K562 (cell line): ENCODE measurements at regions not wholly inside any gene's neighbourhood (a gene's known extent, or its start where the extent isn't known, plus 50 kb on each side); places are given as distances from the start of the nearest gene placed in this dataset.

ENCODE experiments used
- ATAC-seq: fragments of 200-7000 bp; cut with Tn5 transposase; 3 replicates; pipeline ENCODE4 v1.9.1; 2020; ENCODE audit warnings: moderate library complexity
- BruUV-seq: library from RNA; stranded (reverse); fragments of 400-500 nt; replicated peaks from 2 replicates; lab custom pipeline; 2021; lab: Mats Ljungman, UMichigan
- CTCF ChIA-PET: fragments of 300-600 bp; formaldehyde crosslinking; extraction: SDS; loops from one replicate; lab custom pipeline; 2021; ENCODE audit warnings: low intra/inter-chr PET ratio; lab: Yijun Ruan, JAX
- POLR2A ChIA-PET: fragments of 300-600, 350-650 bp; sonication (Branson Sonifier 250); formaldehyde crosslinking; extraction: SDS; loops from one replicate; lab custom pipeline; 2021; ENCODE audit warnings: antibody characterized with exemption, inconsistent platforms; lab: Yijun Ruan, JAX
- DNase-seq, 4 experiments: peaks; one replicate each; pipeline versions ENCODE4 v3.0.0 to v3.0.0-alpha.2; 2011 to 2018; ENCODE audit warnings: low spot score in 3 of 4, mixed read lengths in 3 of 4; ENCODE audit errors: extremely low read depth in 1 of 4
- FAIRE-seq: peaks from 2 replicates; lab custom pipeline; 2011; peaks lifted over from hg19 to GRCh38; lab: Jason Lieb, UNC
- H2AFZ ChIP-seq: 2 replicates; pipeline ENCODE4 v1.6.0; 2011; ENCODE audit warnings: low read depth, low read length, control low read depth, inconsistent platforms
- H3K27ac ChIP-seq: fragments of 200-600 bp; 3 replicates; pipeline ENCODE4 v1.8.0; 2011; ENCODE audit warnings: low read depth, mild to moderate bottlenecking, control low read depth, inconsistent platforms, low read length, moderate library complexity, mixed read lengths; ENCODE audit errors: extremely low read depth
- H3K27me3 ChIP-seq, 2 experiments: fragments of 300-600 bp in 1 of 2; 2 replicates in 1 of 2; 3 replicates in 1 of 2; pipeline versions ENCODE4 v1.6.0 to v1.8.0; 2011; ENCODE audit warnings: inconsistent platforms in 2 of 2, low read length in 2 of 2, mild to moderate bottlenecking in 1 of 2, mixed read lengths in 1 of 2, moderate library complexity in 1 of 2; ENCODE audit not compliant: control insufficient read depth in 2 of 2, insufficient read depth in 2 of 2
- H3K36me3 ChIP-seq: fragments of 300-600 bp; 3 replicates; pipeline ENCODE4 v1.8.0; 2011; ENCODE audit warnings: mild to moderate bottlenecking, low read length, inconsistent platforms; ENCODE audit not compliant: control insufficient read depth, insufficient read depth
- H3K4me1 ChIP-seq, 2 experiments: fragments of 200-600 bp in 1 of 2; replicated peaks in 1 of 2; 2 replicates in 1 of 2; 3 replicates in 1 of 2; pipeline versions ENCODE4 v1.5.1 to v1.8.0; 2011; ENCODE audit warnings: inconsistent platforms in 2 of 2, low read length in 2 of 2, mild to moderate bottlenecking in 1 of 2, mixed read lengths in 1 of 2, moderate library complexity in 1 of 2; ENCODE audit not compliant: control insufficient read depth in 2 of 2, insufficient read depth in 2 of 2
- H3K4me2 ChIP-seq: 2 replicates; pipeline ENCODE4 v1.6.1; 2011; ENCODE audit warnings: low read length, control low read depth, inconsistent platforms, mixed read lengths; ENCODE audit not compliant: insufficient read depth
- H3K4me3 ChIP-seq: fragments of 200-600 bp; sonication (generic), shearing (Covaris generic); 2 replicates; pipeline ENCODE4 v1.5.1; 2016; ENCODE audit warnings: control low read depth, inconsistent platforms
- H3K79me2 ChIP-seq: fragments of 200-600 bp; 3 replicates; pipeline ENCODE4 v1.8.0; 2011; ENCODE audit warnings: low read length, inconsistent platforms; ENCODE audit not compliant: control insufficient read depth, insufficient read depth
- H3K9ac ChIP-seq, 2 experiments: 2 replicates each; pipeline versions ENCODE4 v1.6.0 to v1.6.1; 2011; ENCODE audit warnings: low read depth in 2 of 2, low read length in 2 of 2, control low read depth in 1 of 2, inconsistent platforms in 1 of 2, mild to moderate bottlenecking in 1 of 2, mixed read lengths in 1 of 2; ENCODE audit not compliant: insufficient read depth in 1 of 2
- H3K9me1 ChIP-seq: one replicate; pipeline ENCODE4 v1.6.0; 2011; ENCODE audit warnings: inconsistent platforms, mild to moderate bottlenecking, low read length, moderate library complexity; ENCODE audit not compliant: control insufficient read depth, insufficient read depth
- H3K9me3 ChIP-seq: replicated peaks from 2 replicates; pipeline ENCODE4 v1.5.1; 2011; ENCODE audit warnings: low read depth, low read length, inconsistent platforms; ENCODE audit not compliant: control insufficient read depth, insufficient read depth
- H4K20me1 ChIP-seq: replicated peaks from 2 replicates; pipeline ENCODE4 v1.6.1; 2011; ENCODE audit warnings: low read length, inconsistent platforms, mixed read lengths; ENCODE audit not compliant: control insufficient read depth, insufficient read depth
- C11orf30 ChIP-seq: fragments of 450-650 bp; IDR thresholded peaks from 2 replicates; pipeline ENCODE4 v1.6.1; 2016; ENCODE audit warnings: low read depth, mild to moderate bottlenecking
- DPF2 ChIP-seq: fragments of 450-650 bp; IDR thresholded peaks from 2 replicates; pipeline ENCODE4 v1.6.1; 2016
- HES1 ChIP-seq: fragments of 450-650 bp; IDR thresholded peaks from 2 replicates; pipeline ENCODE4 v1.6.1; 2016; ENCODE audit warnings: low read depth, mild to moderate bottlenecking, moderate library complexity
- HNRNPK ChIP-seq: fragments of 200-400 bp; formaldehyde crosslinking; IDR thresholded peaks from one replicate; pipeline ENCODE4 v1.6.1; 2018; ENCODE audit warnings: mild to moderate bottlenecking, low read depth, low read length; ENCODE audit not compliant: poor library complexity, severe bottlenecking
- JUND ChIP-seq, 2 experiments: IDR thresholded peaks; 2 replicates in 1 of 2; 3 replicates in 1 of 2; pipeline ENCODE4 v1.6.1; 2011; ENCODE audit warnings: borderline replicate concordance in 2 of 2, low read depth in 2 of 2, low read length in 2 of 2, improper control_type of control experiment in 1 of 2, missing biosample characterization in 1 of 2, missing genetic modification characterization in 1 of 2, missing genetic modification reagents in 1 of 2
- KDM2B ChIP-seq: fragments of 250-450 bp; sonication (Bioruptor Pico); IDR thresholded peaks from 2 replicates; pipeline ENCODE4 v1.8.0; 2021; ENCODE audit warnings: mild to moderate bottlenecking, moderate library complexity
- KDM4B ChIP-seq, 2 experiments: fragments of 450-650 bp in 1 of 2; sonication (generic) in 1 of 2; IDR thresholded peaks; 2 replicates each; pipeline ENCODE4 v1.6.1; 2016 to 2017; ENCODE audit warnings: borderline replicate concordance in 2 of 2, antibody characterized with exemption in 1 of 2, low read depth in 1 of 2, mild to moderate bottlenecking in 1 of 2
- MAFF ChIP-seq: IDR thresholded peaks from 2 replicates; pipeline ENCODE4 v1.6.1; 2012; ENCODE audit warnings: low read length, improper control_type of control experiment
- NFRKB ChIP-seq: fragments of 450-650 bp; IDR thresholded peaks from 2 replicates; pipeline ENCODE4 v1.6.1; 2016; ENCODE audit warnings: low read depth
- NFYB ChIP-seq: IDR thresholded peaks from 2 replicates; pipeline ENCODE4 v1.6.1; 2011; ENCODE audit warnings: mild to moderate bottlenecking, moderate library complexity; ENCODE audit not compliant: insufficient read length; ENCODE audit errors: extremely low read depth
- OTX1 ChIP-seq: fragments of 450-650 bp; formaldehyde crosslinking; IDR thresholded peaks from 2 replicates; pipeline ENCODE4 v1.4.0; 2022; ENCODE audit warnings: mild to moderate bottlenecking
- PKNOX1 ChIP-seq: fragments of 450-650 bp; IDR thresholded peaks from 2 replicates; pipeline ENCODE4 v1.6.1; 2016
- PREB ChIP-seq: sonication (generic); formaldehyde crosslinking; IDR thresholded peaks from 2 replicates; pipeline ENCODE4 v1.8.1; 2023; ENCODE audit warnings: mild to moderate bottlenecking, missing genetic modification reagents
- TCF15 ChIP-seq: fragments of 250-450 bp; sonication (Bioruptor Pico); IDR thresholded peaks from 2 replicates; pipeline ENCODE4 v1.8.0; 2022; ENCODE audit warnings: moderate library complexity, mild to moderate bottlenecking, inconsistent platforms
- THRAP3 ChIP-seq: fragments of 450-650 bp; IDR thresholded peaks from 2 replicates; pipeline ENCODE4 v1.6.1; 2016; ENCODE audit warnings: mild to moderate bottlenecking, inconsistent platforms, borderline replicate concordance
- ZBTB34 ChIP-seq: fragments of 250-450 bp; sonication (Bioruptor Pico); IDR thresholded peaks from 2 replicates; pipeline ENCODE4 v1.8.0; 2021; ENCODE audit warnings: mild to moderate bottlenecking, moderate library complexity
- ZBTB5 ChIP-seq: fragments of 450-650 bp; IDR thresholded peaks from 2 replicates; pipeline ENCODE4 v1.6.1; 2017; ENCODE audit warnings: antibody characterized with exemption
- WGBS: fragments of 100-300 bp; shearing (Covaris generic); methylation state at CpG from one replicate; pipeline ENCODE4 v1.1.6; 2016; ENCODE audit warnings: low coverage, mixed read lengths; ENCODE audit not compliant: insufficient coverage; ENCODE audit errors: missing lambda C conversion rate; 5-methylcytosine and 5-hydroxymethylcytosine counted together
- in situ Hi-C: fragments of 300-500 bp; cut with MboI; formaldehyde crosslinking; loops from 4 replicates; pipeline ENCODE4 v1.15.0; 2018; ENCODE audit warnings: inconsistent platforms, mixed read lengths
- intact Hi-C: fragments of 100-400 bp; cut with micrococcal nuclease; formaldehyde crosslinking; loops from 2 replicates; pipeline ENCODE4 v1.14.2; 2022

- in situ Hi-C loops = no loop called here
- no peak for TF ChIP-seq ZBTB34 (CRISPR knock-in tag)
- TF ChIP-seq TCF15 (CRISPR knock-in tag) = no peak
- no peak for TF ChIP-seq PKNOX1
- no peak for TF ChIP-seq NFYB
- TF ChIP-seq PREB = no peak
- no peak for TF ChIP-seq OTX1
- TF ChIP-seq KDM2B = no peak
- no peak for TF ChIP-seq HES1
- TF ChIP-seq C11orf30 = peak; percentile 91
- TF ChIP-seq HNRNPK = no peak
- no peak for TF ChIP-seq NFRKB
- TF ChIP-seq KDM4B (IDR thresholded peaks at IDR 0.05; ENCODE audit: borderline replicate concordance in 2 of 2, low read depth in 1 of 2) = no peak
- peak; percentile 99 for TF ChIP-seq MAFF
- TF ChIP-seq THRAP3 = no peak
- TF ChIP-seq DPF2 = no peak
- no peak for TF ChIP-seq JUND (IDR thresholded peaks at IDR 0.05; ENCODE audit: borderline replicate concordance, low read depth, low read length)
- TF ChIP-seq JUND (tag; IDR thresholded peaks at IDR 0.05; ENCODE audit: borderline replicate concordance, low read depth, low read length) = no peak
- no peak for TF ChIP-seq ZBTB5
Measured at GRCh38 chr17:33986088-33986487, 269.0 kb upstream of the CCL2 start.

More at GRCh38 chr17:33986088-33986487, 269.0 kb upstream of the CCL2 start:
- Histone ChIP-seq H3K36me3 (no peaks in the 10 kb centered on the region), H3K9me1 (no peaks in the 10 kb centered on the region), H3K4me3 (no peak overlapping the region), H3K9me3 (no peaks in the 10 kb centered on the region), H4K20me1 (no peaks in the 10 kb centered on the region), H3K27me3 (peaks cover 0 to 4% of the 10 kb centered on the region in 2 experiments; a peak in 2 of 5 replicates), H3K79me2 (no peaks in the 10 kb centered on the region), H3K27ac (no peak overlapping the region), H3K9ac (no peak overlapping the region), H3K4me1 (peaks cover 0 to 4% of the 10 kb centered on the region in 2 experiments; a peak in 1 of 5 replicates), H3K4me2 (no peak overlapping the region), H2AFZ (no peak overlapping the region)
- CTCF ChIA-PET = no interaction called here
- no TSS peak for BruUV-seq
- intact Hi-C loops = no loop called here
- WGBS = 0% methylated on average over 1 of the region's 1 CpG
- POLR2A ChIA-PET = interaction anchor here (0.6 kb wide), 1 partner anchor 111 kb away, joined by 4 read pairs; no protein-coding TSS in a partner anchor
- no peak for DNase-seq
- no peak for ATAC-seq
- FAIRE-seq = no peak
